ENCODE measurements at regions not wholly inside any gene's neighbourhood (a gene's known extent, or its start where the extent isn't known, plus 50 kb on each side); places are given as distances from the start of the nearest gene placed in this dataset.

GRCh38 chr3:150357923-150358607 is 50.0 kb upstream of the TSC22D2 start:
- Histone ChIP-seq H3K27ac (ENCODE audit: low read depth in 1 of 2, low read length in 2 of 2) (no peak overlapping the region), H3K4me1 (ENCODE audit: control insufficient read depth in 1 of 2, insufficient read depth in 2 of 2, low read length in 2 of 2) (no peaks in the 10 kb centered on the region), H3K9me3 (replicated peaks in 1 of 2; ENCODE audit: control insufficient read depth in 1 of 2, insufficient read depth in 1 of 2, low read length in 2 of 2) (no peaks in the 10 kb centered on the region), H4K20me1 (ENCODE audit: insufficient read depth, low read length) (no peaks in the 10 kb centered on the region), H3K36me3 (replicated peaks in 1 of 2; ENCODE audit: control insufficient read depth in 1 of 2, insufficient read depth in 2 of 2, low read length in 2 of 2) (no peaks in the 10 kb centered on the region), H3K9ac (ENCODE audit: insufficient read depth, low read length, poor library complexity, severe bottlenecking) (no peak overlapping the region), H3K4me2 (replicated peaks; ENCODE audit: extremely low read depth, low read length, poor library complexity, severe bottlenecking) (no peak overlapping the region), H3K79me2 (ENCODE audit: insufficient read depth, low read length) (no peaks in the 10 kb centered on the region), H3K27me3 (ENCODE audit: control insufficient read depth in 2 of 2, insufficient read depth in 2 of 2, low read length in 2 of 2) (no peaks in the 10 kb centered on the region), H3K4me3 (replicated peaks in 1 of 3; ENCODE audit: low read depth in 2 of 3, low read length in 3 of 3) (no peak overlapping the region), H2AFZ (ENCODE audit: insufficient read depth, low read depth, low read length, poor library complexity, severe bottlenecking) (no peak overlapping the region)
- TF ChIP-seq, protein P1, sequence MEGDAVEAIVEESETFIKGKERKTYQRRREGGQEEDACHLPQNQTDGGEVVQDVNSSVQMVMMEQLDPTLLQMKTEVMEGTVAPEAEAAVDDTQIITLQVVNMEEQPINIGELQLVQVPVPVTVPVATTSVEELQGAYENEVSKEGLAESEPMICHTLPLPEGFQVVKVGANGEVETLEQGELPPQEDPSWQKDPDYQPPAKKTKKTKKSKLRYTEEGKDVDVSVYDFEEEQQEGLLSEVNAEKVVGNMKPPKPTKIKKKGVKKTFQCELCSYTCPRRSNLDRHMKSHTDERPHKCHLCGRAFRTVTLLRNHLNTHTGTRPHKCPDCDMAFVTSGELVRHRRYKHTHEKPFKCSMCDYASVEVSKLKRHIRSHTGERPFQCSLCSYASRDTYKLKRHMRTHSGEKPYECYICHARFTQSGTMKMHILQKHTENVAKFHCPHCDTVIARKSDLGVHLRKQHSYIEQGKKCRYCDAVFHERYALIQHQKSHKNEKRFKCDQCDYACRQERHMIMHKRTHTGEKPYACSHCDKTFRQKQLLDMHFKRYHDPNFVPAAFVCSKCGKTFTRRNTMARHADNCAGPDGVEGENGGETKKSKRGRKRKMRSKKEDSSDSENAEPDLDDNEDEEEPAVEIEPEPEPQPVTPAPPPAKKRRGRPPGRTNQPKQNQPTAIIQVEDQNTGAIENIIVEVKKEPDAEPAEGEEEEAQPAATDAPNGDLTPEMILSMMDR (IDR thresholded peaks at IDR 0.05): no peak
- Mint-ChIP-seq H3K27ac (no peak overlapping the region), H3K36me3 (no peaks in the 10 kb centered on the region), H3K4me3 (no peak overlapping the region), H3K9me3 (peaks cover 0 to 1% (median 0%) of the 10 kb centered on the region in 7 donors), H3K27me3 (ENCODE audit: low read depth in 3 of 3) (peaks cover 0 to 2% (median 0%) of the 10 kb centered on the region in 3 donors), H3K4me1 (no peaks in the 10 kb centered on the region)
- no peak for DNase-seq
- intact Hi-C loops (cut with micrococcal nuclease): no loop called here
- no CpG with 5 or more reads among the region's 10 CpGs for WGBS (ENCODE audit: insufficient coverage)

- no peaks in the 10 kb centered on the region for H3K4me1 Mint-ChIP-seq
- WGBS (ENCODE audit: insufficient coverage): no CpG with 5 or more reads among the region's 1 CpG
These were observed 51.0 kb upstream of the TSC22D2 start for GRCh38 chr3:150357140-150357539.

More at GRCh38 chr3:150357140-150357539, 51.0 kb upstream of the TSC22D2 start:
- no peaks in the 10 kb centered on the region for H3K27me3 ChIP-seq (ENCODE audit: control insufficient read depth in 2 of 2, insufficient read depth in 2 of 2, low read length in 2 of 2)
- Mint-ChIP-seq H3K36me3 (no peaks in the 10 kb centered on the region), H3K27me3 (ENCODE audit: low read depth in 3 of 3) (peaks cover 0 to 2% (median 0%) of the 10 kb centered on the region in 3 donors), H3K27ac (no peak overlapping the region), H3K9me3 (peaks cover 0 to 1% (median 0%) of the 10 kb centered on the region in 7 donors), H3K4me3 (no peak overlapping the region)
- H3K4me2 ChIP-seq (replicated peaks; ENCODE audit: extremely low read depth, low read length, poor library complexity, severe bottlenecking): no peak overlapping the region
- TF ChIP-seq, protein P1 (IDR thresholded peaks at IDR 0.05): no peak
- H3K9ac ChIP-seq (ENCODE audit: insufficient read depth, low read length, poor library complexity, severe bottlenecking): no peak overlapping the region
- H2AFZ ChIP-seq (ENCODE audit: insufficient read depth, low read depth, low read length, poor library complexity, severe bottlenecking): no peak overlapping the region
- no peaks in the 10 kb centered on the region for H3K79me2 ChIP-seq (ENCODE audit: insufficient read depth, low read length)
- H3K27ac ChIP-seq (ENCODE audit: low read depth in 1 of 2, low read length in 2 of 2): no peak overlapping the region
- H3K4me1 ChIP-seq (ENCODE audit: control insufficient read depth in 1 of 2, insufficient read depth in 2 of 2, low read length in 2 of 2): no peaks in the 10 kb centered on the region
- intact Hi-C loops (cut with micrococcal nuclease): no loop called here
- H3K36me3 ChIP-seq (replicated peaks in 1 of 2; ENCODE audit: control insufficient read depth in 1 of 2, insufficient read depth in 2 of 2, low read length in 2 of 2): no peaks in the 10 kb centered on the region
- no peaks in the 10 kb centered on the region for H4K20me1 ChIP-seq (ENCODE audit: insufficient read depth, low read length)
- no peak overlapping the region for H3K4me3 ChIP-seq (replicated peaks in 1 of 3; ENCODE audit: low read depth in 2 of 3, low read length in 3 of 3)
- no peak for DNase-seq
- no peaks in the 10 kb centered on the region for H3K9me3 ChIP-seq (replicated peaks in 1 of 2; ENCODE audit: control insufficient read depth in 1 of 2, insufficient read depth in 1 of 2, low read length in 2 of 2)

All from CD14-positive monocyte (primary cell).